VCaP (cell line): ENCODE measurements at regions not wholly inside any gene's neighbourhood (a gene's known extent, or its start where the extent isn't known, plus 50 kb on each side); places are given as distances from the start of the nearest gene placed in this dataset.
A peak's percentile ranks its signal among the peaks of the same experiment; 100 is the strongest.

Source experiments
- H3K27ac ChIP-seq: fragments of 450-650 bp; 2 replicates; pipeline ENCODE4 v1.5.1; 2017
- TF ChIP-seq, protein P1 (sequence below): fragments of 450-650 bp; conservative IDR thresholded peaks from 2 replicates; pipeline ENCODE4 v1.5.1; 2017; ENCODE audit warnings: mild to moderate bottlenecking, moderate library complexity

DNA sequence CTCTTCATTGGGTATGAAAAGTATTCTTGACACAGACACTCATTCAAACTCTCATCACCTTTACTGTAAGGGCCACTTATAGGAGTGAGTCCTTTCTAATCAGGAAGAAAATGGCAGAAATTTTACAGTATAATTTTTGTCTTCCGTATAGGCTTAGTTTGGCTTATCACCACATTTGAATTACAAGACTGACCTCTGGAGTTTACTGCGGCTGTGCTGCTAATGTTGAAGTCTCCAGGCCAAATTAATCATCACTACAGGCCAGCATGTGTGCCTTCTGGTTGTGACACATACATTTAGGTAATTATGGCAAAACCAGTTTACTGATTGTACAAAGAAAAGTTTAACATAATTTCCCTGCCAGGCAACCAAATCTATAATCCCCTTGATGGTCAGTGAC, 753.6 kb upstream of the GCFC2 start:
- no peak overlapping the region for H3K27ac ChIP-seq
- TF ChIP-seq, protein P1, sequence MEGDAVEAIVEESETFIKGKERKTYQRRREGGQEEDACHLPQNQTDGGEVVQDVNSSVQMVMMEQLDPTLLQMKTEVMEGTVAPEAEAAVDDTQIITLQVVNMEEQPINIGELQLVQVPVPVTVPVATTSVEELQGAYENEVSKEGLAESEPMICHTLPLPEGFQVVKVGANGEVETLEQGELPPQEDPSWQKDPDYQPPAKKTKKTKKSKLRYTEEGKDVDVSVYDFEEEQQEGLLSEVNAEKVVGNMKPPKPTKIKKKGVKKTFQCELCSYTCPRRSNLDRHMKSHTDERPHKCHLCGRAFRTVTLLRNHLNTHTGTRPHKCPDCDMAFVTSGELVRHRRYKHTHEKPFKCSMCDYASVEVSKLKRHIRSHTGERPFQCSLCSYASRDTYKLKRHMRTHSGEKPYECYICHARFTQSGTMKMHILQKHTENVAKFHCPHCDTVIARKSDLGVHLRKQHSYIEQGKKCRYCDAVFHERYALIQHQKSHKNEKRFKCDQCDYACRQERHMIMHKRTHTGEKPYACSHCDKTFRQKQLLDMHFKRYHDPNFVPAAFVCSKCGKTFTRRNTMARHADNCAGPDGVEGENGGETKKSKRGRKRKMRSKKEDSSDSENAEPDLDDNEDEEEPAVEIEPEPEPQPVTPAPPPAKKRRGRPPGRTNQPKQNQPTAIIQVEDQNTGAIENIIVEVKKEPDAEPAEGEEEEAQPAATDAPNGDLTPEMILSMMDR = peak; percentile 29; the same call in 1 of the 2 replicates

DNA sequence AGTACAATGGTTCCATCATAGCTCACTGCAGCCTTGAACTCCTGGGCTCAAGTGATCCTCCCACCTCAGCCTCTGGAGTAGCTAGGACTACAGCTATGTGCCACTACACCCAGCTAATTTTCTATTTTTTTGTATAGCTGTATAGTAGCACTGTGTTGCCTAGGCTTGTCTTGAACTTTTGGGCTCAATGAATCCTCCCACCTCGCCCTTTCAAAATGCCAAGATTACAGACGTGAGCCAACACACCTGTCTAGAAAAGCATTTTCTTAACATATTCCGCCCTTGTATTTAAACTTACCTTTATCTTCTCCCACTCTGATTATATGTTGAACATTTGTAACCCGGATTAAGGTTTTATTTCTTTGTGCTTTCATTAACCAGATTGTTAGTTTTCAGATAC, 750.7 kb upstream of the GCFC2 start:
- TF ChIP-seq, protein P1 = no peak
- H3K27ac ChIP-seq = no peak overlapping the region

DNA sequence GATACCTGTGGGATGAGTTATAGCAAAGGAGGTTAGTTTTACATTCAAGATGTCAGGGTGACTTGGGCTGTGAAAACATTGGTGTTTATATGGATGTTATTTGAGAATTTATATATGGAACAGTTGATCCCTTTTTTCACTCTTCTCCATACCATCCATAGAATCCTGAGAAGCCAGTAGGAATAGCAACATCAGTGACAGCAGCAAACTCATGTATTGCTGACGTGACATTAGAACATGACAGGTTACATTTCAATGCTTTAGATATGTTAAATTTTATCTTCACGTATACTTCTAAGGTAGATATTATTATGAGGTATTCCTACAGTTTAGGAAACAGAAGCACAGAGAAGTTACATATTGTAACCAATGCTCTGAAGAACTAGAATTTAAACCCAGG, 745.2 kb upstream of the GCFC2 start:
- H3K27ac ChIP-seq = no peak overlapping the region
- TF ChIP-seq, protein P1 = no peak

DNA sequence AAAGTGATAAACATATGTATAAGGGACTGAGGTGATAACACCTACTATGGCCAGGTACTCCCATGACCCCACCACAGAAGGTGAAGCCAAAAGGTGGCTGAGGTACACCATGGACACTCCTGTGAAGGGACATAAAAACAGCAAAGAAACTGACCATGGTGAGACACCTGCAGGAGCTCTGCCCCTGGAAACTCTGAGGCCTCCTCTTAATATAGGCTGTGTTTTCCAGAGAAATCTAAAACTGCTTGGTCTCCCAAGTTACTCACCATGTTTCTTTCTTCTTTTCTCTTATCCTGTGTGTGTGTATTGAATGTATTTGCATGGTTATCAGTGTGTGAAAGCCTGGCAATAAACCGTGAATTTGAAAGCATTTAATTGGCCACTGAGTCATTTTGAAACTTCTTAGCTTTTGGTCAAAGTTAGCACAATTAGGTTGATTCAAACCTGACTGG, 739.3 kb upstream of the GCFC2 start:
- TF ChIP-seq, protein P1 = no peak
- no peak overlapping the region for H3K27ac ChIP-seq

DNA sequence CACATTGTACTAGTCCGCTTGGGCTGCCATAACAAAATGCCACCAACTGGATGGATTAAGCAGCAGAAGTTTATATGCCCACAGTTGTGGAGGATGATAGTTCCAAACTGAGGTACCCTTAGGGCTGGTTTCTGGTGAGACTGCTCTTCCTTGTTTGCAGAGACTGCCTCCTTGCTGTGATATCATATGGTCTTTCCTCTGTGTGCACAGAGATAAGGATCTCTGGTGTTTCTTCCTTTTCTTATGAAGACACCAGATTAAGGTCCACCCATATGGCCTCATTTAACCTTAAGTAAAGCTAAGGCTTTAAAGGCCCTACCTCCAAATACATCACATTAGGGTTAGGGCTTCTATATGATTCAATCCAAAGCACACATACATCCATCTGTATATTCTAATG, 738.2 kb upstream of the GCFC2 start:
- TF ChIP-seq, protein P1 = no peak
- H3K27ac ChIP-seq = no peak overlapping the region

DNA sequence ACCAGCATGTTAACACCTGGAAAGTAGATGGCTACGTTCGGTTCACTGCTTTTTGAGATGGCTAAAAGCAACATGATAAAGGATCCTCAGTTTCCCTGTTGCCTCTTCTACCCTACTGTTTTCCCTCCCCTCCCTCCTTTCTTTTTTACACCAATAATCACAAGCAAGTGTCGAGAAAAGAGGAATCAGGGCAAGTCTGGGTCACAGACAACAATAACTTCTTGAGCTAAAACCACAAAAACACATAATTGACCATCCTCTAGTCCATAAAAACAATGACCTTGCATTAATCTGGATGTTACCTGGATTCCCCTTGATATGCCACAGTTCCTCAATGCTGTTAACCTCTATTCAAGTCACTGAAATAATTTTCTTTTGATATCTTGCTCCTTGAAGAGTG, 736.6 kb upstream of the GCFC2 start:
- no peak overlapping the region for H3K27ac ChIP-seq
- TF ChIP-seq, protein P1 = no peak

DNA sequence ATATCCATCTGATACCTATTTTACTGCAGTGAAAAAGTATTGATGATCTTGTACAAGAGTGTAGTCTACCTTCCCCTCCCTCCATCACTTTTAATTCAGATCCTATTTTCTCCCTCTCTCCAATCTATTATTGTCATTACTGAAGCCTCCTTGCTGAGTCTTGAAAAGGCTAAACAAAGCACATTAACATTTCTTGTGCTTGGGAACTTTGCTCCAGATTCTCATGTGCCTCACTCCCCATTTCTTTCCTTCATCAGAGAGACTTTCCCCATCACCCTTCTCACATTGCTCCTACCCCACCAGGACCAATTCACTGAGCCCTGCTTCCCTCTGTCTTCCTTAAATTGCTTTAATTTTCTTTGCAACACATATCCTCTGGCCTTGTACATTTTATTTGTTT, 736.2 kb upstream of the GCFC2 start:
- TF ChIP-seq, protein P1 = no peak
- no peak overlapping the region for H3K27ac ChIP-seq

DNA sequence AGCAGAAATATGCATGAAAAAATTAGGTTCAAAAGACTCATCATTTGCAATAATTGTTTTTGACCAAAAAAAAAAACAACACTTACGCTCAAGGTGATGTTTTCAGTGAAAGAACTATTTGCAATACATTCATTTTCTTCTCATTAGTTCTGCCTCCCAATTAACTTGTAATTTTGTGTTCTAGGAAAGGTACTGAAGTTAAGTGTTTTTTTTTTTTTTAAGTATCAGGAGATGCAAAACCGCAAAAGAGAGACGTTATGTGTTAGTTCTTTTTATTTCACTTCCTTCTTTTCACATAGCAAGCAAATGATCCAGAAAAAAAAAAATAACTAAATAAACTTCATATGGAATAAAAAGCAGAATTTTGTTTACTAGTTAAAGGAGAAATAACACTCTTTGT, 735.2 kb upstream of the GCFC2 start:
- no peak overlapping the region for H3K27ac ChIP-seq
- TF ChIP-seq, protein P1 = no peak
